ENCODE measurements at regions not wholly inside any gene's neighbourhood (a gene's known extent, or its start where the extent isn't known, plus 50 kb on each side); places are given as distances from the start of the nearest gene placed in this dataset.

DNA sequence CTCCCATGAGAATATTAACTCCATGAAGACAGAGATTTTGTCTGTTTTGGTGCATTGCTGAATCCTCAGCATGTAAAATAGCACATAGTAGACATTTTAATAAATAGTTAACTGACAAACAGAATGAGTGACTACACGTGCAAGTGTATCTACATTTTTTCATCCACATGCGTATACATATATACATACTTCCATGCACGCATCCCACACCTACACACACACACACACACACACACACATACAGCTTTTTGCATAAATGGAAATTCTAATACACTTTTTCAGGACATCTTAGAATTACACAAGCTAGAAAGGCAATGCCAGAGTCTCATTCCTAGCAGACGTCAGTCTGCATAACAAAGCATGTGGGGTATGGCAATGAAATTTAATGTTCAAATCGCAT is 139.7 kb upstream of the LRFN2 start:
- TF ChIP-seq, protein P1, sequence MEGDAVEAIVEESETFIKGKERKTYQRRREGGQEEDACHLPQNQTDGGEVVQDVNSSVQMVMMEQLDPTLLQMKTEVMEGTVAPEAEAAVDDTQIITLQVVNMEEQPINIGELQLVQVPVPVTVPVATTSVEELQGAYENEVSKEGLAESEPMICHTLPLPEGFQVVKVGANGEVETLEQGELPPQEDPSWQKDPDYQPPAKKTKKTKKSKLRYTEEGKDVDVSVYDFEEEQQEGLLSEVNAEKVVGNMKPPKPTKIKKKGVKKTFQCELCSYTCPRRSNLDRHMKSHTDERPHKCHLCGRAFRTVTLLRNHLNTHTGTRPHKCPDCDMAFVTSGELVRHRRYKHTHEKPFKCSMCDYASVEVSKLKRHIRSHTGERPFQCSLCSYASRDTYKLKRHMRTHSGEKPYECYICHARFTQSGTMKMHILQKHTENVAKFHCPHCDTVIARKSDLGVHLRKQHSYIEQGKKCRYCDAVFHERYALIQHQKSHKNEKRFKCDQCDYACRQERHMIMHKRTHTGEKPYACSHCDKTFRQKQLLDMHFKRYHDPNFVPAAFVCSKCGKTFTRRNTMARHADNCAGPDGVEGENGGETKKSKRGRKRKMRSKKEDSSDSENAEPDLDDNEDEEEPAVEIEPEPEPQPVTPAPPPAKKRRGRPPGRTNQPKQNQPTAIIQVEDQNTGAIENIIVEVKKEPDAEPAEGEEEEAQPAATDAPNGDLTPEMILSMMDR (IDR thresholded peaks at IDR 0.05; ENCODE audit: borderline replicate concordance) = no peak
- intact Hi-C loops (cut with micrococcal nuclease) = no loop called here
- no peak for DNase-seq

GRCh38 chr6:40725390-40725789 is 138.2 kb upstream of the LRFN2 start:
- Histone ChIP-seq H3K27me3 (ENCODE audit: low read depth) (peaks cover 2% of the 10 kb centered on the region), H3K9me3 (replicated peaks) (no peaks in the 10 kb centered on the region), H3K27ac (replicated peaks) (no peak overlapping the region), H3K4me1 (peaks cover 4% of the 10 kb centered on the region), H3K4me3 (no peak overlapping the region), H3K36me3 (no peaks in the 10 kb centered on the region)
- intact Hi-C loops (cut with micrococcal nuclease) = no loop called here
- DNase-seq = no peak
- TF ChIP-seq, protein P1 (IDR thresholded peaks at IDR 0.05; ENCODE audit: borderline replicate concordance) = no peak

More for the DNA sequence above, 139.7 kb upstream of the LRFN2 start:
- H3K36me3 ChIP-seq = no peaks in the 10 kb centered on the region
- no peaks in the 10 kb centered on the region for H3K9me3 ChIP-seq (replicated peaks)
- no peaks in the 10 kb centered on the region for H3K27me3 ChIP-seq (ENCODE audit: low read depth)
- H3K4me1 ChIP-seq = no peaks in the 10 kb centered on the region
- no peak overlapping the region for H3K4me3 ChIP-seq
- no peak overlapping the region for H3K27ac ChIP-seq (replicated peaks)

DNA sequence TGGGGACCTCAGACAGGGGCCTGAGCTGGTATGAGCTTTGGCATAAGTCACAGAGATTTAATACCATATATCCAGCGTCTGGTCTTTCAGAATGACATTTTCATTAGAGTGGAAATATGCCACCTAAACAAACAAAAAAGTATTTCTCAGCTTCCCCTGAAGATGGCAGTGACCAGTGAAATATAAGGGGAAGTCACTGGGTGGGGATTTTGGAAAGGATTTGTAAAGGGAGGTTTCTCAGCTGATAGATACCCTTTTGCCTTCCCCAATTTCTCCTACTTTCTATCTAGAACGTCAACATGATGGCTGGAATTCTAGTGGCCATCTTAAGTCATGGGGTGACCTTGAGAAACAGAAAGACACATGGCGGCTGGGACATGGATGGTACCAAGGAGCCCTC is 137.7 kb upstream of the LRFN2 start:
- H3K9me3 ChIP-seq (replicated peaks) = no peaks in the 10 kb centered on the region
- H3K4me1 ChIP-seq = peaks cover 9% of the 10 kb centered on the region
- H3K36me3 ChIP-seq = no peaks in the 10 kb centered on the region
- peaks cover 2% of the 10 kb centered on the region for H3K27me3 ChIP-seq (ENCODE audit: low read depth)
- DNase-seq = no peak
- H3K4me3 ChIP-seq = no peak overlapping the region
- TF ChIP-seq, protein P1 (IDR thresholded peaks at IDR 0.05; ENCODE audit: borderline replicate concordance) = no peak
- intact Hi-C loops (cut with micrococcal nuclease) = no loop called here
- no peak overlapping the region for H3K27ac ChIP-seq (replicated peaks)

GRCh38 chr6:40723967-40724366 is 136.8 kb upstream of the LRFN2 start:
- Histone ChIP-seq H3K27ac (replicated peaks) (no peak overlapping the region), H3K36me3 (no peaks in the 10 kb centered on the region), H3K4me1 (peaks cover 15% of the 10 kb centered on the region), H3K27me3 (ENCODE audit: low read depth) (peaks cover 2% of the 10 kb centered on the region), H3K4me3 (no peak overlapping the region), H3K9me3 (replicated peaks) (no peaks in the 10 kb centered on the region)
- intact Hi-C loops (cut with micrococcal nuclease) = no loop called here
- DNase-seq = no peak
- TF ChIP-seq, protein P1 (IDR thresholded peaks at IDR 0.05; ENCODE audit: borderline replicate concordance) = no peak

- intact Hi-C loops (cut with micrococcal nuclease) = no loop called here
- peaks cover 15% of the 10 kb centered on the region for H3K4me1 ChIP-seq
- H3K4me3 ChIP-seq = no peak overlapping the region
- no peaks in the 10 kb centered on the region for H3K9me3 ChIP-seq (replicated peaks)
- DNase-seq = no peak
- no peak overlapping the region for H3K27ac ChIP-seq (replicated peaks)
- TF ChIP-seq, protein P1 (IDR thresholded peaks at IDR 0.05; ENCODE audit: borderline replicate concordance) = no peak
- H3K36me3 ChIP-seq = no peaks in the 10 kb centered on the region
- H3K27me3 ChIP-seq (ENCODE audit: low read depth) = peaks cover 2% of the 10 kb centered on the region
Observed at GRCh38 chr6:40722553-40723258, 135.5 kb upstream of the LRFN2 start.

All from left ventricle myocardium inferior (tissue), 1 donor.